A549 (cell line): ENCODE measurements at regions not wholly inside any gene's neighbourhood (a gene's known extent, or its start where the extent isn't known, plus 50 kb on each side); places are given as distances from the start of the nearest gene placed in this dataset.

Experiments used
- ATAC-seq, 2 experiments: fragments of 200-7000 bp in 1 of 2; fragments of >200 bp in 1 of 2; cut with Nextera tagmentation in 1 of 2; cut with Tn5 transposase in 1 of 2; 3 replicates each; pipeline versions ENCODE4 v1.8.0 to v1.9.1; 2018 to 2020; ENCODE audit warnings: mild to moderate bottlenecking in 1 of 2, moderate library complexity in 1 of 2
- CTCF ChIA-PET: fragments of 300-600 bp; sonication (Branson Sonifier 250); formaldehyde crosslinking; extraction: SDS; loops from one replicate; lab custom pipeline; 2021; ENCODE audit warnings: antibody characterized with exemption, inconsistent platforms; lab: Yijun Ruan, JAX
- POLR2A ChIA-PET: fragments of 350-600 bp; formaldehyde crosslinking; extraction: SDS; loops from one replicate; lab custom pipeline; 2021; ENCODE audit warnings: antibody characterized with exemption, inconsistent platforms; lab: Yijun Ruan, JAX
- DNase-seq, 2 experiments: peaks; one replicate each; pipeline versions ENCODE4 v3.0.0 to v3.0.0-alpha.2; 2011 to 2016; ENCODE audit warnings: low read depth in 1 of 2, low spot score in 1 of 2
- FAIRE-seq: peaks from 2 replicates; lab custom pipeline; 2011; peaks lifted over from hg19 to GRCh38; lab: Jason Lieb, UNC
- H3K27ac ChIP-seq, 2 experiments: fragments of >200 bp; sonication (Bioruptor Twin); formaldehyde crosslinking; 3 replicates each; pipeline ENCODE4 v1.5.1; 2016 to 2017
- H3K4me1 ChIP-seq: fragments of >200 bp; sonication (Bioruptor Twin); formaldehyde crosslinking; 3 replicates; pipeline ENCODE4 v1.6.1; 2016
- H3K4me2 ChIP-seq: fragments of >200 bp; sonication (Bioruptor Twin); formaldehyde crosslinking; 3 replicates; pipeline ENCODE4 v1.6.1; 2016
- H3K4me3 ChIP-seq: fragments of >200 bp; sonication (Bioruptor Twin); formaldehyde crosslinking; 3 replicates; pipeline ENCODE4 v1.5.1; 2016
- H3K9me3 ChIP-seq: fragments of >200 bp; sonication (Bioruptor Twin); formaldehyde crosslinking; 3 replicates; pipeline ENCODE4 v1.6.1; 2016
- BCL3 ChIP-seq: fragments of >200 bp; sonication (Bioruptor Twin); formaldehyde crosslinking; IDR thresholded peaks from 3 replicates; pipeline ENCODE4 v1.6.1; 2016
- CBX2 ChIP-seq: fragments of 200-600 bp; sonication (generic); IDR thresholded peaks from 2 replicates; pipeline ENCODE4 v1.6.1; 2016; ENCODE audit warnings: low read depth, mild to moderate bottlenecking, borderline replicate concordance
- CBX8 ChIP-seq: fragments of 200-600 bp; sonication (generic); IDR thresholded peaks from 2 replicates; pipeline ENCODE4 v1.6.1; 2016
- CHD4 ChIP-seq: fragments of 200-600 bp; sonication (generic); IDR thresholded peaks from 2 replicates; pipeline ENCODE4 v1.6.1; 2016; ENCODE audit warnings: antibody characterized with exemption, mild to moderate bottlenecking, borderline replicate concordance
- CTCF ChIP-seq: fragments of >200 bp; sonication (Bioruptor Twin); formaldehyde crosslinking; IDR thresholded peaks from 3 replicates; pipeline ENCODE4 v1.5.1; 2016
- EHF ChIP-seq: fragments of 250-450 bp; sonication (Bioruptor Pico); IDR thresholded peaks from 2 replicates; pipeline ENCODE4 v1.5.0; 2020; ENCODE audit warnings: mild to moderate bottlenecking
- GATA3 ChIP-seq: IDR thresholded peaks from 2 replicates; pipeline ENCODE4 v1.6.1; 2012; ENCODE audit warnings: borderline replicate concordance
- HDAC2 ChIP-seq: fragments of 200-600 bp; sonication (generic); IDR thresholded peaks from 2 replicates; pipeline ENCODE4 v1.6.1; 2016
- HOXA7 ChIP-seq: fragments of 250-450 bp; sonication (Bioruptor Pico); IDR thresholded peaks from 2 replicates; pipeline ENCODE4 v1.5.0; 2020; ENCODE audit warnings: mild to moderate bottlenecking, moderate library complexity
- HOXB13 ChIP-seq: fragments of 250-450 bp; sonication (Bioruptor Pico); IDR thresholded peaks from 2 replicates; pipeline ENCODE4 v1.5.0; 2020; ENCODE audit warnings: low read depth, mild to moderate bottlenecking, moderate library complexity
- JUN ChIP-seq, 2 experiments: fragments of >200 bp; sonication (Bioruptor Twin); formaldehyde crosslinking; IDR thresholded peaks; 2 replicates in 1 of 2; 3 replicates in 1 of 2; pipeline ENCODE4 v1.6.1; 2016 to 2017
- JUNB ChIP-seq: fragments of >200 bp; sonication (Bioruptor Twin); formaldehyde crosslinking; IDR thresholded peaks from 2 replicates; pipeline ENCODE4 v1.6.1; 2016
- MAZ ChIP-seq: fragments of 150-350 bp; IDR thresholded peaks from 2 replicates; pipeline ENCODE4 v1.6.1; 2014; ENCODE audit warnings: antibody characterized with exemption, low read depth, low read length, borderline replicate concordance
- NR3C1 ChIP-seq: fragments of >200 bp; sonication (Bioruptor Twin); formaldehyde crosslinking; IDR thresholded peaks from 3 replicates; pipeline ENCODE4 v1.6.1; 2017
- POLR2A ChIP-seq: IDR thresholded peaks from 2 replicates; pipeline ENCODE4 v1.6.1; 2012; ENCODE audit warnings: mild to moderate bottlenecking, low read length
- RNF2 ChIP-seq: fragments of 200-600 bp; sonication (generic); IDR thresholded peaks from 2 replicates; pipeline ENCODE4 v1.6.1; 2016; ENCODE audit warnings: low read depth, mild to moderate bottlenecking, antibody characterized with exemption, moderate library complexity, borderline replicate concordance
- SMC3 ChIP-seq: fragments of >200 bp; sonication (Bioruptor Twin); formaldehyde crosslinking; IDR thresholded peaks from 3 replicates; pipeline ENCODE4 v1.6.1; 2018; ENCODE audit warnings: inconsistent platforms
- SREBF2 ChIP-seq: fragments of 450-650 bp; IDR thresholded peaks from 2 replicates; pipeline ENCODE4 v1.6.1; 2014; ENCODE audit warnings: mild to moderate bottlenecking, moderate library complexity
- ZNF302 ChIP-seq: fragments of 250-450 bp; sonication (Bioruptor Pico); IDR thresholded peaks from 2 replicates; pipeline ENCODE4 v1.9.0; 2021; ENCODE audit warnings: inconsistent platforms, mild to moderate bottlenecking, moderate library complexity
- ZSCAN20 ChIP-seq: fragments of 250-450 bp; sonication (Bioruptor Pico); IDR thresholded peaks from 2 replicates; pipeline ENCODE4 v1.8.0; 2022; ENCODE audit warnings: mild to moderate bottlenecking, moderate library complexity
- WGBS: methylation state at CpG from one replicate; pipeline ENCODE4 v1.1.6; 2017; ENCODE audit errors: missing lambda C conversion rate; 5-methylcytosine and 5-hydroxymethylcytosine counted together
- TF ChIP-seq, protein P1 (sequence below): IDR thresholded peaks from 2 replicates; pipeline ENCODE4 v1.6.1; 2012; ENCODE audit warnings: low read depth, borderline replicate concordance
- TF ChIP-seq, protein P2 (sequence below): IDR thresholded peaks from 2 replicates; pipeline ENCODE4 v1.6.1; 2012

DNA sequence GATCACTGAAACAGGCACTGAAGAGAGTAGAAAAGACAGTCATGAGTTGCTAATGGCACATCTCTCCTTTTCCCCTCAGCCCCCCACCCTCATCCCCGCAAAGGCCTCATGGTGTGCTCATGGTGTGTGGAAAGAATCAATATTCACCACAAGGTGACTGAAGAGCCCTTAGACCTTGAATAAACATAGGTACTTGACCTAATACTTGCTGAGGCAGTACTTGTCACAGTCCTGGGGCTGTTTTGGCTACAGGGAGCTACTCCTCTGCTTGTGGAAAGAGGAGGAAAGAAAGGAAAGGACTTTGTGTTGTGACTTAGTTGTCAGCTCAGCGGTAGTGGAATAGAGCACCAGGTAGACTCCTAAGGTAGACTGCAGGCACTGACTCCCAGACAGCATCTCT lies 537.8 kb upstream of the CCDC179 start:
- Histone ChIP-seq H3K4me1 (no peaks in the 10 kb centered on the region), H3K4me3 (no peak overlapping the region), H3K4me2 (no peak overlapping the region), H3K27ac (no peak overlapping the region), H3K9me3 (no peaks in the 10 kb centered on the region)
- POLR2A ChIA-PET = no interaction called here
- FAIRE-seq = no peak
- ATAC-seq = no peak
- no peak for DNase-seq
- CTCF ChIA-PET = no interaction called here
- TF ChIP-seq HOXB13 (CRISPR knock-in tag) = no peak
- TF ChIP-seq HOXA7 = no peak
- no peak for TF ChIP-seq ZSCAN20 (CRISPR knock-in tag)
- TF ChIP-seq JUNB = no peak
- TF ChIP-seq CBX2 = no peak
- no peak for TF ChIP-seq MAZ
- TF ChIP-seq, protein P1, sequence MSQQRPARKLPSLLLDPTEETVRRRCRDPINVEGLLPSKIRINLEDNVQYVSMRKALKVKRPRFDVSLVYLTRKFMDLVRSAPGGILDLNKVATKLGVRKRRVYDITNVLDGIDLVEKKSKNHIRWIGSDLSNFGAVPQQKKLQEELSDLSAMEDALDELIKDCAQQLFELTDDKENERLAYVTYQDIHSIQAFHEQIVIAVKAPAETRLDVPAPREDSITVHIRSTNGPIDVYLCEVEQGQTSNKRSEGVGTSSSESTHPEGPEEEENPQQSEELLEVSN = no peak
- no peak for TF ChIP-seq RNF2
- TF ChIP-seq, protein P2, sequence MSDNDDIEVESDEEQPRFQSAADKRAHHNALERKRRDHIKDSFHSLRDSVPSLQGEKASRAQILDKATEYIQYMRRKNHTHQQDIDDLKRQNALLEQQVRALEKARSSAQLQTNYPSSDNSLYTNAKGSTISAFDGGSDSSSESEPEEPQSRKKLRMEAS = no peak
- no peak for TF ChIP-seq JUN (IDR thresholded peaks at IDR 0.05)
- no peak for TF ChIP-seq NR3C1
- TF ChIP-seq CBX8 = no peak
- no peak for TF ChIP-seq SREBF2
- TF ChIP-seq CTCF = no peak
- TF ChIP-seq POLR2A = no peak
- TF ChIP-seq GATA3 = no peak
- TF ChIP-seq EHF (CRISPR knock-in tag) = no peak
- no peak for TF ChIP-seq HDAC2
- TF ChIP-seq ZNF302 (CRISPR knock-in tag) = no peak
- 11% methylated on average over 2 of the region's 2 CpGs for WGBS

DNA sequence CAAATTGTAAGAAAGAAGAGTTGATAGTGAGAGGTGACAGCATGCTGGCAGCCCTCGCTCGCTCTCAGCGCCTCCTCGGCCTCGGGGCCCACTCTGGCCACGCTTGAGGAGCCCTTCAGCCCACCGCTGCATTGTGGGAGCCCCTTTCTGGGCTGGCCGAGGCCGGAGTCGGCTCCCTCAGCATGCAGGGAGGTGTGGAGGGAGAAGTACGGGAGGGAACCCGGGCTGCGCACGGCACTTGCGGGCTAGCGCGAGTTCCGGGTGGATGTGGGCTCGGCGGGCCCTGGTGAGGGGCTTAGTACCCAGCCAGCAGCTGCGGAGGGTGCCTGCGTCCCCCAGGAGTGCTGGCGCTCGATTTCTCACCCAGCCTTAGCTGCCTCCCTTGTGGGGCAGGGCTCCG lies 539.7 kb upstream of the CCDC179 start:
- Histone ChIP-seq H3K4me3 (no peak overlapping the region), H3K4me1 (no peaks in the 10 kb centered on the region), H3K27ac (no peak overlapping the region), H3K9me3 (no peaks in the 10 kb centered on the region), H3K4me2 (no peak overlapping the region)
- ChIA-PET POLR2A (no interaction called here), CTCF (no interaction called here)
- no peak for DNase-seq
- 28% methylated on average over 19 of the region's 25 CpGs for WGBS
- no peak for FAIRE-seq
- no peak for ATAC-seq
- TF ChIP-seq ZSCAN20 (CRISPR knock-in tag) = no peak
- TF ChIP-seq BCL3 = no peak
- TF ChIP-seq SMC3 = no peak

GRCh38 chr11:23403210-23404185 lies 543.2 kb upstream of the CCDC179 start:
- ChIA-PET POLR2A (no interaction called here), CTCF (no interaction called here)
- WGBS = 76% methylated on average over 38 of the region's 53 CpGs
- Histone ChIP-seq H3K4me1 (no peaks in the 10 kb centered on the region), H3K4me3 (no peak overlapping the region), H3K9me3 (no peaks in the 10 kb centered on the region; the same call in 2 of the 3 replicates), H3K27ac (no peak overlapping the region), H3K4me2 (no peak overlapping the region)
- FAIRE-seq = no peak
- ATAC-seq = no peak
- TF ChIP-seq HOXB13 (CRISPR knock-in tag) (no peak), CHD4 (no peak)
- DNase-seq = no peak
